PFSK-1 (cell line): ENCODE measurements at regions not wholly inside any gene's neighbourhood (a gene's known extent, or its start where the extent isn't known, plus 50 kb on each side); places are given as distances from the start of the nearest gene placed in this dataset.

Experiments
- POLR2AphosphoS5 ChIP-seq: IDR thresholded peaks from 2 replicates; pipeline ENCODE4 v1.6.1; 2012; ENCODE audit warnings: low read depth, mild to moderate bottlenecking, control low read depth, low read length, moderate library complexity
- SIN3A ChIP-seq: IDR thresholded peaks from 2 replicates; pipeline ENCODE4 v1.6.1; 2012; ENCODE audit warnings: mild to moderate bottlenecking, low read length, moderate library complexity, borderline replicate concordance; ENCODE audit not compliant: insufficient read depth
- TF ChIP-seq, protein P1 (sequence below), 2 experiments: IDR thresholded peaks; 2 replicates each; pipeline versions ENCODE4 v1.6.1 to v1.8.0; 2011 to 2012; ENCODE audit warnings: low read depth in 2 of 2, low read length in 2 of 2, control low read depth in 1 of 2, inconsistent platforms in 1 of 2, mild to moderate bottlenecking in 1 of 2, moderate library complexity in 1 of 2; ENCODE audit not compliant: insufficient read depth in 1 of 2

DNA sequence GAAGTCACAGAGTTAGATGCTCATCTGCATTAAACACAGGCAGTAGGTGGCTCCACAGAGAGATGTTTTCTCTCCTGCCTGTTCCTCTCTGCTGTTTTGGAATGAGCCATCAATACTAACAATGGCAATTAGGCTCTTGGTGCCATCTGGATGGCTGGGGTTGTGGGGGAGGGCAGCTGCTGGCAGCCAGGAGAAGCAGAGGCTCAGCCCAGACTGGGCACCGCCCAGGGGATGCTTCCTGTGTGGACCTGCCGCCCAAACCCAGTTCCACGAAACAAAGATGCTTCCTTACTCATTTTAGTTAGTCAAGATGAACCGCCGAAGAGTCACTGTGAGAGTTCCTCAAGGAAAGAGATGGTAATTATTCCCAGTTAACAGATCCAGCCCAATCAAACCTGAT lies 50.8 kb upstream of the PCDH8 start:
- TF ChIP-seq POLR2AphosphoS5 (no peak), SIN3A (no peak)
- TF ChIP-seq, protein P1, sequence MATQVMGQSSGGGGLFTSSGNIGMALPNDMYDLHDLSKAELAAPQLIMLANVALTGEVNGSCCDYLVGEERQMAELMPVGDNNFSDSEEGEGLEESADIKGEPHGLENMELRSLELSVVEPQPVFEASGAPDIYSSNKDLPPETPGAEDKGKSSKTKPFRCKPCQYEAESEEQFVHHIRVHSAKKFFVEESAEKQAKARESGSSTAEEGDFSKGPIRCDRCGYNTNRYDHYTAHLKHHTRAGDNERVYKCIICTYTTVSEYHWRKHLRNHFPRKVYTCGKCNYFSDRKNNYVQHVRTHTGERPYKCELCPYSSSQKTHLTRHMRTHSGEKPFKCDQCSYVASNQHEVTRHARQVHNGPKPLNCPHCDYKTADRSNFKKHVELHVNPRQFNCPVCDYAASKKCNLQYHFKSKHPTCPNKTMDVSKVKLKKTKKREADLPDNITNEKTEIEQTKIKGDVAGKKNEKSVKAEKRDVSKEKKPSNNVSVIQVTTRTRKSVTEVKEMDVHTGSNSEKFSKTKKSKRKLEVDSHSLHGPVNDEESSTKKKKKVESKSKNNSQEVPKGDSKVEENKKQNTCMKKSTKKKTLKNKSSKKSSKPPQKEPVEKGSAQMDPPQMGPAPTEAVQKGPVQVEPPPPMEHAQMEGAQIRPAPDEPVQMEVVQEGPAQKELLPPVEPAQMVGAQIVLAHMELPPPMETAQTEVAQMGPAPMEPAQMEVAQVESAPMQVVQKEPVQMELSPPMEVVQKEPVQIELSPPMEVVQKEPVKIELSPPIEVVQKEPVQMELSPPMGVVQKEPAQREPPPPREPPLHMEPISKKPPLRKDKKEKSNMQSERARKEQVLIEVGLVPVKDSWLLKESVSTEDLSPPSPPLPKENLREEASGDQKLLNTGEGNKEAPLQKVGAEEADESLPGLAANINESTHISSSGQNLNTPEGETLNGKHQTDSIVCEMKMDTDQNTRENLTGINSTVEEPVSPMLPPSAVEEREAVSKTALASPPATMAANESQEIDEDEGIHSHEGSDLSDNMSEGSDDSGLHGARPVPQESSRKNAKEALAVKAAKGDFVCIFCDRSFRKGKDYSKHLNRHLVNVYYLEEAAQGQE (IDR thresholded peaks at IDR 0.05; ENCODE audit: insufficient read depth in 1 of 2, low read depth in 2 of 2, low read length in 2 of 2) = no peak
